ENCODE measurements at regions not wholly inside any gene's neighbourhood (a gene's known extent, or its start where the extent isn't known, plus 50 kb on each side); places are given as distances from the start of the nearest gene placed in this dataset.

GRCh38 chr16:9402293-9402860 is 310.9 kb downstream of the HAPSTR1 start:
- TF ChIP-seq MYNN (tag by site-specific recombination; IDR thresholded peaks at IDR 0.05; ENCODE audit: borderline replicate concordance) (no peak), ZNF585B (tag by site-specific recombination; IDR thresholded peaks at IDR 0.05) (no peak), CTCF (tag by site-specific recombination; IDR thresholded peaks at IDR 0.05) (no peak), ZNF645 (tag by site-specific recombination; IDR thresholded peaks at IDR 0.05) (no peak), TCF7L2 (IDR thresholded peaks at IDR 0.05; ENCODE audit: borderline replicate concordance, low read depth, low read length) (no peak), ZBTB17 (tag by site-specific recombination; IDR thresholded peaks at IDR 0.05) (no peak), ZNF23 (tag by site-specific recombination; IDR thresholded peaks at IDR 0.05; ENCODE audit: borderline replicate concordance) (no peak), ZNF610 (tag by site-specific recombination; IDR thresholded peaks at IDR 0.05; ENCODE audit: borderline replicate concordance) (no peak)
